CD4-positive, alpha-beta T cell treated with Interleukin-6 for 4 hours (primary cell): ENCODE measurements at regions not wholly inside any gene's neighbourhood (a gene's known extent, or its start where the extent isn't known, plus 50 kb on each side); places are given as distances from the start of the nearest gene placed in this dataset.
"Not testable (repeated sequence)": the region's sequence is repeated elsewhere in the genome, so short reads cannot be mapped to it uniquely, and the experiment has no call there.

Experiments
- DNase-seq: peaks from one replicate; pipeline ENCODE4 v3.0.0-alpha.2; 2020; ENCODE audit warnings: mixed read lengths

DNA sequence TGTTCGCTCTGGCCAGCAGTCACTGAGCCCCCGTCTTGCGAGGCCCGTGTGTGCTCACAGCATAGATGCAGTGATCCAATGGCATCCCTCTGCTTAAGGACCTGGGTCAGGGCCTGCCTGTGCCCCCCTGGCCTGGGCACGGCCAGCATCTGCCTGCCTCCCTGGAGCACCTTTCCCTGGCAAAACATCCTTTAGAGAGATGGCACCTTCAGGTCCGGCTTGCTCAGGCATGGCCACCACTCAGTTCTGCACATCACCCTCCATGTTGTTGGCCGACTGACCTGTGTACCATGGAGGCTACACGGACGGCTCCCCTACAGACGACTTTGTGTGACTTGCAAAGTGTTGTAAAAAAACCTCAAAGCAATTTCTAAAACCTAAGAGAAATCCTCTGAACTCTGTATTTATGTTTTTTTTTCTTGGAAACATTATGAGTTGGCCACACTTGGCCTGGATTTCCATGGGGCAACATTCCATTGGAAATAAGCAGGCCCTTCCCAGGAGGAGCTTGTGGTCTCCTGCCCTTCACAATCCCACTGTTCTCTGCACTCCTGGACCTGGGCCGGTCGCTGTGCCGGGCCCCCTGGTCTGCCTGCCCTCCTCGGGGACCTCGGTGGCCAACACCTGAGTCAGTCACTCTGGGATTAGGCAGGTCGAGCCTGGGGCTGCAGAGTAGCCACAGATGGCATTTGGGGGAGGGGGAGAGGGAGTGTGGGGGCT lies 592.4 kb downstream of the TBC1D22A start:
- DNase-seq: no peak

DNA sequence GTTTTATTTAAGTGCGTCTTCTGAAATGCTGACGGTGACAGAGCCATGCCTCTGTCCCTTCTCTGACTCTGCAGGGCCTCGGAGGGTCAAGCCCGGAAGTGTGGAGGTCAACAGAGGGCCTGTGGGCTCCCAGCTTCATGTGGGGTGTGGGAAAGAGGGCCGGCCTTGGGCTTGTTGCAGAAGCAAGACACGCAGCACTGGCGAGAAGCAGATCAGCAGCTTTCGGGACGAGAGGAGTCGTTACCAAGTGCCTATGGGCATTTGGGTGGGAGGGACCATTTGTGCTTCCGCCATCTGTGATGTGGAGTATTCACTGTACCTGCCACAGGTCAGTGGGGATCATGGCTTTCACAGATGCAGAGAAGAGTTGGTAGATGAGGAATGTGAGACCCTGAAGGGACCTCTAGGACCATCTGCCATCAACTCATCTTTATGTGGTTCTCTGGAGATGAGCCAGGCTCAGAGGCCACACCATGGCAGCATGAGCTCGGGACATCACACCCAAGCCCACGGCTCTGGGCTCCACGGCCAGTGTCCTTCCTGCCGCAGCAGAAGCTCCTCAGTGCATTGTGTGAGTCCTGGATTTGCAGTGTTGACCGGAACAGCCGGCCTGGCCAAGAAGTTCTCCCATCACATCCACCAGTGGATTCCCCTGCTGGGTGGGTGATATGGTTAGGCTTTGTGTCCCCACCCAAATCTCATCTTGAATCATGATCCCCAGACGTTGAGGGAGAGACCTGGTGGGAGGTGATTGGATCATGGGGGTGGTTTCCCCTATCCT lies 590.7 kb downstream of the TBC1D22A start:
- DNase-seq: no peak

DNA sequence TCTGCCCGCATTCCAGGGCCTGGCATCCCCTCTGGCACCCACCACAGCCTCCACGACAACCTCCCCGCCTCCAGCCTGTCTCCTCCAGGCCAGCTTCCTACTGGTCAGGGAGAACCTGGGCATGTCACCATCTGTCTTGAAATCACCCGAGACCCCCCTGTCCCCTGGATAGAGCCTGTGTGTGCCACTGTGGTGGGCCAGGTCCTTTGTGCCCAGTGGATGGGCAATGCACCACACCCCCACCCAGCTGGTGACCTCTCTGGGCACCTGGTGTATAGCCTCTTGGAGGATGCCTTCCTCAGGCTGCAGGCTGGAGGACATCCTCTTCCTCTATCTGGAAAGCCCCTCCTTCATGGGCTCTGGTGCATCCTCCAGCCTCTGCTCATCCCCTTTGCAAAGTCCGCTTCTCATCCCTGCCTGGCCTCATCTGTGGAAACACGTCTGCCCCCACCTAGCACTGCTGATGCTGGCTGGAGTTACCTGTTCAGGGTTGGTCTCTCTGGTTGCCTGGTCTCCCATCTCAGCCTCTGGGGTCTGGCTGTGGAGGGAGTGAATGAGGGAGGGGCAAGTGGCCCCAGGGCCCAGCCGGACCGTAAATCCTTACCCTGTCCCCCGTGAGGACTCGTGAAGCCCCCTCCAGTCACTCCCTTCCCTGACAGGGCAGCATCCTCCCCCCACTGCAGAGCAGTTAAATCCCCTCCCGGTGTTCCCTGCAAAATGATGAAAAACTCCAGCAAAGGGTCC lies 589.6 kb downstream of the TBC1D22A start:
- DNase-seq: no peak

DNA sequence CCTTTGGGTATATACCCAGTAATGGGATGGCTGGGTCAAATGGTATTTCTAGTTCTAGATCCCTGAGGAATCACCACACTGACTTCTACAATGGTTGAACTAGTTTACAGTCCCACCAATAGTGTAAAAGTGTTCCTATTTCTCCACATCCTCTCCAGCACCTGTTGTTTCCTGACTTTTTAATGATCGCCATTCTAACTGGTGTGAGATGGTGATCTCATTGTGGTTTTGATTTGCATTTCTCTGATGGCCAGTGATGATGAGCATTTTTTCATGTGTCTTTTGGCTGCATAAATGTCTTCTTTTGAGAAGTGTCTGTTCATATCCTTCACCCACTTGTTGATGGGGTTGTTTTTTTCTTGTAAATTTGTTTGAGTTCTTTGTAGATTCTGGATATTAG lies 583.8 kb downstream of the TBC1D22A start:
- DNase-seq: not testable (repeated sequence)

DNA sequence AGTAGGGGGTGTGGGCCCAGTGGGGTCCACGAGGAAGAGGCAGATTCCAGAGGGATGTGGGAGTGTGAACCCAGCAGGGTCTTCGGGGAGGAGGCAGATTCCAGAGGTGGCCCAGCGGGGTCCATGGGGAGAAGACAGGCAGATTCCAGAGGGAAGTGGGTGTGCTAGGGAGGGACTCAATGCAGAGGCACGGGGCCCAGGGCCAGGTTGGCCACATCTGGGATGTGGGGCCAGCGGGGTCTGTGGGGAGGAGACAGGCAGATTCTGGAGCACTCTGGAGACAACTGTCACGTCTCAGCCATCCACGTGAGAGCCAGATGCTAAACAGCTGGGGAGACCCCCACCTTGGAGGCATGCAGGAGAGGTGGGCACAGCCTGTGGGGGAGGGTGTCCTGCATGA lies 582.6 kb downstream of the TBC1D22A start:
- no peak for DNase-seq

DNA sequence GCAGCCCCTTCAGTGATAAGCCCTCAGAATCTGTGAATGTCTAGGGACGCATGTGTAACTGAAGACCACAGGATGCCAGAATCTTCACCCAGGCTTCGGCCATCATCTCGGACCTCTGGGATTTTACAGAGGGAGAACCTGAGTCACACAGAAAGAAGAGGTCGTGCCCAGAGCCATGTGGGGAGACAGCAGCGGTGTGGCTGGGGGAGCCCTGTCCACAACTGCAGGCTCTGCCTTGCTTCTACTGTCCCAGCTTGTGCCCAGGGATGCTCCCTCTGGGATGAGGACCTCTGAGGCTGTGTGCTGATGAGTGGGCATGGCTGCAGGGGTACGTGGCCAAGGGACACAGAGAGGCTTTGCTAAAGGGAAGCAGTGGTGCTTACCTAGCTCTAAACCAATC lies 582.0 kb downstream of the TBC1D22A start:
- no peak for DNase-seq

DNA sequence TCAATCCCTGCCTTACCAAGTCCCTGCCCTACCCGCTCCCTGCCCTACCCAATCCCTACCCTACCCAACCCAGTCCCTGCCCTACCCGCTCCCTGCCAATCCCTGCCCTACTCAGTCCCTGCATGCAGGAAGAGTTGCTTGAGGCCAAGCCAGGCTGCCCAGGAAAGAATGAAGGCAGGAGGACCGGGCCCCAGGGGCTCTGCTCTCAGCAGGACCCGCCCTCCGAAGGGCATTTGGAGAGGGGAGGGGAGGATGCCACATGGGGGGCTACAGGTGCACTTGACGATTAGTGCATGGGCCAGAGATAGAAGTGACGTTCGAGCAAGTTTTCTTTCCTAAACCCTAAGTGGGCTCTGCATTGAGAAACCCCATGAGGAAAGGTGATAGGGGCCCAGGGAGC lies 581.2 kb downstream of the TBC1D22A start:
- no peak for DNase-seq

DNA sequence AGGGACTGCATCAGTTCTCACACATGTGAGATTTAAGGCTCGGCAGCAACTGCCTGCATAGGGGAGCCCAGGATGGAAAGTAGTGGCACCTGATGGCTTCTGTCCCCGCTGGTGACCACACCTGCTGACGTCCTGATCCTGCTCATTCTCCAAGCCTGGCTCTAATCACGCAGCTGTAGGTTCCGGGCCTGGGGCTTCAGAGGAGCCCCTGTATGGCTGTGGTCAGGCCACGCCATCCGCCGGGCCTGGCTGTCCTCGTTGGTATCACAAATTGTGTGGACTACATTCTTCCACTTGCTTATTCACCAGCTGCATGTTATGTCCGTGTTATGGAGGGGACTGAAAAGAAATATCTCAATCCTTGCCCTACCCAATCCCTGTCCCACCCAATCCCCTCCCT lies 580.0 kb downstream of the TBC1D22A start:
- DNase-seq: no peak

DNA sequence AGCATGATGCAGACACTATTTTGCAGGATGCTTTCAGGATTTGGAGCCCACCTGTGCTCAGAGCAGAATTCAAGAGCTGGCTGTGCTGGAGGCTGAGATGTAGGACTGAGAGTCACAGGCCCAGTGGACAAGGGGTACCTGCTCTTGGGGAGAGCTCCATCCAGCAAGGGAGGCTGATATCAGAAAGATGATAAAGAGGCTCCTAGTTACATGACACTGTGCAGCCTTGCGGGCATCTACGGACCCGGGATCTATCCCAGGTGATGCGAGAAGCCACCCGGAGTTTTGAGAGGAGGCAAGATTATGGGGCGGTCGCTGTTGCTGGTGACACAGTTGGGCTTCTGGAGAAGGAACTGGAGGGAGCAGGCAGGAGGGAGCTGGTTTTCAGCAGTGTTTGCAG lies 579.0 kb downstream of the TBC1D22A start:
- no peak for DNase-seq

DNA sequence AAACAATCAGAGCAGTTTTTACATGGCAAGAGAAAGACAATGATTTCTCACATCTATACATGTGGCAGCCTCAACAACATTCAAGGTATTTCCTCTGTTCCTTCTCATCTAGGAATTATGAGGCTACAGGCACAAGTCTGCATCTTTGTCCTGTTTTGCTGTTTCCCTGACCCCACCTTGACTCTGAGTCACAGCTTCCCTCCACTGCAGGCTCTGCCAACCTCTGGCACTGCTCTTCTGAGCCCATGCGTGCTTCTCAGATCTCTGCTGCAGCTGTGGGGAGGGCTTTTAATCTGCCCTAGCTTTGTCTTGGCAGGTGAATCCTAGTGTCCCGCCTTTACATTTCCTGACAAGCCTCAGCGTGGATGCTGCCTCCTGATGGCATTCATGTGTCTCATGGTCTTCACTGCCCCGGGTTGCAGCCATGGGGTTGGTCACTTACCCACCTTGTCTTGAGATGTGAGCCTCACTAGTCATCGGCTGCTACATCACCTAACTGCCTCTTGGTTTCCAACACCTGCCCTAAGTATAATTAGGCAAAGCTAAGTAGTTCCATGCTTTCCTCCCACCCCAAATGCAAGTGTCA lies 578.5 kb downstream of the TBC1D22A start:
- no peak for DNase-seq

DNA sequence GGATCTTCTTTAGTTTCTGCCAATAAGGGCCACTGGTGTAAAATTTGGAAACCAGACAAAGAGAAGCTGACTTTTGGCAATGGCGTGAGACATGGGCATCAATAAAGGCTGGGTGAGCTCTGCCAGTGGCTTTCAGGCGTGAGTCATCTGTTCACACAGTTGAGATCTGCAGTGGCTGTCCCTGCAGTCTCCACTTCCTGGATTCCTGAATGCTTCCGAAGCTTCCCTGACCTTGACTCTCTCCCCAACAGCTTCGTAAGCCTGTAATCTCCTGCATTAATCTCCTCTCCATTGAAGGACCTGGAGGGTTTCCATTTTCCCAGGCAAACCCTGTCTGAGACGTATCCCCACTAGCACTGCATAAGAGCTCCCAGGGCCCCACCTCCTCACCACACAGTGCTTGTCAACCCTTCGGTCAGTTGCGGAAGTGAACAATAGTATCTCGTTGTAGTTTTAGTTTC lies 574.7 kb downstream of the TBC1D22A start:
- DNase-seq: no peak

DNA sequence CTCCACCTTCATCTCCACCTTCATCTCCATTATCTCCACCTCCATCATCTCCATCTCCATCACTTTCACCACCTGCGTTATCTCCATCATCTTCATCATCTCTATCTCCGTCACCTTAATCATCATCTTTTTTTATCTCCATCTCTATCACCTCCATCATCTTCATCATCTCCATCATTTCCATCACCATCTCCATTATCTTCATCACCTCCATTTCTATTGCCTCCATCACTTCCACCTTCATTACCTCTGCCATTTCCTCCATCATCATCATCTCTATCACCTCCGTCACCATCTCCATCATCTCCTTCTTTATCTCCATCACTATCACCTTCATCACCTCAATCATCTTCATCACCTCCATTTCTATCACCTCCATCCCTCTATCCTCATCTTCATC lies 573.5 kb downstream of the TBC1D22A start:
- DNase-seq: no peak

DNA sequence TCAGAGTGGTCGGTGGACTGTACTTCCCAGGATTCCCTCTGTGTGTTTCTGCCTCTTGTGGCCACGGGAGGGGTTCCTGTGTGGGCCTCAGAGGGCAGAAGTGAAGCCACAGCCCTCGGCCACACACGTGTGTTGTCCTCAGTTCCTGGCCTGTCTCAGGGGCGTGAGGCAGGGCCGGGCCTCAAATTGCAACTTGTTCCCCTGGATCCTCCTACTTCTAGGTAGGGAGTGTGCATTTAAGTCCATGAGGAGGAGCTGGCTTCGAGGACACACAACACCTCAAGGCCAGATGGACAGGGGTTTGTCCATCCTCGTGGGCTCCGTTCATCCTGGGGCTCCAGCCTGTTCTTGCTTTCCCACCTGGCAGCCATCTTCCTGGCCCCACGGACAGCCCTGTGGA lies 573.0 kb downstream of the TBC1D22A start:
- no peak for DNase-seq

DNA sequence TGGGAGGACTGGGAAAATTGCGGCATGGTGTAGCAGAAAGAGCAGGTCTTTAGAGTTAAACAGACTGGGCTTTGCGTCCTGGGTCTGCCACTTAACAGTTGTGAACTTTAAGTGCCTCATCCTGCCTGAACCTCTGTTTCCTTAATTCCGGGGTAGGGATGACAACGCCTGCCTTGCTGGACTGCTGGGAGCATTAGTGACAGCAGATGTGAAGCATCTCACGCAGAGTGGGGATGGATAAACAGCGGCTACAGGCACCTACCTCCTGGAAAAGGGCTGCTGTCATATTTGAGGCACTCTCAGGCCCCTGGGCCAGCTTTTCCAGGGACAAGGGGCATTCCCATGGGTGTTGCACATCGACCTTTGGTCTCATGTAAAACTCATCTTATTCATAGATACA lies 572.2 kb downstream of the TBC1D22A start:
- DNase-seq: no peak

DNA sequence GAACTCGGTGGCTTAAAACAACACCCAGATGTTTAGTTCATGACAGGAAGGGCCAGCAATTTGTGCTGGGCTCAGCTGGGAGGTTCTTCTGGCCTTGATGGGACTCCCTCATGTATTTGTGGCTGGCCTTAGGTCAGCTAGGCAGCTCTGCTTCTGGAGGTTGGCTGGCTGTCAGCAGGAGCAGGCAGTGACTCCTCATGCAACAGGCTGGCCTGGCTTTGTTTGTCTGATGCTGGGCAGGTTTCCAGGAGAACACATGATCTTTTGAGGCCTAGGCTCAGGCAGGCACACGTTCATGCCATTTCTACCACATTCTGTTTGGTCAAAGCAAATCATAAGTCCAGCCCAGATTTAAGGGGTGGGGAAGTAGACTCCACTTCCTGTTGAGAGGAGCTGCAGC lies 571.2 kb downstream of the TBC1D22A start:
- no peak for DNase-seq

DNA sequence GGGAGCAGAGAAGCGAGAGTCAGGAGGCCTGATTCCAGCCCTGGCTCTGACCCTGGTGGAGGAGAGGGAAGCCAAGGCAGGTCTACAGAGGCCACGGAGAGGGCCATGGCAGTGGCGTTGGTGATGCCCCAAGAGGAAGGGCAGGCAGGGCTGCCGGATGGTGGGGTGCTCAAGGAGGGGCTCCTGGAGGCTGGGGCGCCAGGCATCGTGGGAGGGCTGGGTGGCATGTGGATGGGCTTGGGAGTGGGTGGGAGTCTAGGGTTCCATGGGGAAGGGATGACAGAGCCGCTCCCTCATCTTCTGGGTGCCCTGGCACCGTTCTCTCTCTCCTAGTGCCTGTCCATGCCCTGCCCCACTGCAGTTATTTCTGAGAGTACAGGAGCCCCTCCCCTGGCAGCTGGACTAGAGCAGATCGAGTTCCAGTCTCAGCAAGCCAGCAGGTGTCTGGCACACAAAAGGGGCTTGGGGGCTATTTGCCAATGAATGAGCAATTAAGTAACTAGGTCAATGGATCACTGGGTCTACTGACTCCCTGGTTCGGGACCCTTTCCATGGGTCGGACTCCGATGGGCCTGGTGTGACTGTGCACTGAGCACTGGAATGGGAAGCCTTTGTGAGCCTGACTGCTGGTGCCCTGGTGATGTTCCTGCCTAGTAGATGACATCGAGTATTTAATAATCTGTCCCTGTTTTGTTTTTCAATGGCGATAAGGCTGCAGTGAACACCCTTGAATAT lies 570.0 kb downstream of the TBC1D22A start:
- DNase-seq: no peak

DNA sequence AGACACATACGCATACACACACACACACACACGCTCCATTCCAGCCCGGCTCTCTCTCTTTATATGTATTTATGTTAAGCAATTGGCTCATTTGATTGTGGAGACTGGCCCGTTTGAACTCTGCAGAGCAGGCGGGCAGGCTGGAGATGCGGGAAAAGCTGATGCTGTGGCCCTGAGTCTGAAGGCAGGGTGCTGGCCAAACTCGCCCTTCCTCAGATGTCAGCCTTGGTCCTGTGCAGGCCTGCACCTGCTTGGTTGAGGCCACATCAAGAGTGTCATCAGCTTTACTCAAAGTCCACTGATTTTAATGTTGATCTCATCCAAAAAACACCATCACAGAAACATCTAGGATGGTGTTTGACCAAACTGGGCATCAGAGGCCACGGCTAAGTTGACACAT lies 569.3 kb downstream of the TBC1D22A start:
- DNase-seq: no peak

DNA sequence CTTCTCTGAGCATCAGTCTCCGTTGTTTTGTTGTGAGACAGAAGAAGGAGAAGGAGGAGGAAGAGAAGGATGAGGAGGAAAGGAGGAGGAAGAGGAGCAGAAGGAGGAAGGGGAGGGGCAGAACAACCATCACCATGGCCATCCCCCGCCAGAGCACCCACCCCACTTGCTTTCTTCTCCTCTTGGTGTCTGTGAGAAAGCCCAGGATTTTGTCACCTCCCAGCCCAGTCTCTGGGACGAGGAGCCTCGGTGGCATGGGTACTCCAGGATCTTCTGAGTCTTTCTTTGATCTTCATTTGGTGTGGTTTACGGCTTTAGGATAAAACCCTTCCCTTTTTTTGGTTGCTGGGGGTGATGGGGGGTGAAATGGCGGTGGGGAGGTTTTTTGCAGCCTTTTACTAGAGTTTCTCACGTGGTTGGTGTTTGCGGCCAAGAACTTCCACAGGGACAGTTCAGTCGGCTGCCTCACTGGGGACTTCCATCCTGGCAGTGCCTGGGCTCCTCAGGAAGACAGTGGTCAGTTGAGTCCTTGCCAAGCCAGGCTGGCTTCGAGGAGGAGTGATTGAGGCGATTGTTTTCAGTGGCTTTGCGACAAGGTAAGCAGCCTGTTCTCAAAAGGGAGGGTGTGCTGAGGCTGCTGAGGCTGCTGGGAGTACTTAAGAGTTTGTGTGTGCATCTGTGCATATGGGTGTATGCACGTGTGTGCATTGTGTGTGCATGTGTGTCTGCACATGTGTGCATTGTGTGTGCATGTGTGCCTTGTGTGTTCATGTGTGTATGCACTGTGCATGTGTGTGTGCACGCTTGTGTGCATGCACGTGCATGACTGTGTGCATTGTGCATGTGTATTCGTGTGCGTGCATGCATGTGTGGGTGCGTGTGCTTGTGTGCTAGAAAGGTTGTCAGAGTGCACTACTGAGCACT lies 567.5 kb downstream of the TBC1D22A start:
- DNase-seq: no peak

DNA sequence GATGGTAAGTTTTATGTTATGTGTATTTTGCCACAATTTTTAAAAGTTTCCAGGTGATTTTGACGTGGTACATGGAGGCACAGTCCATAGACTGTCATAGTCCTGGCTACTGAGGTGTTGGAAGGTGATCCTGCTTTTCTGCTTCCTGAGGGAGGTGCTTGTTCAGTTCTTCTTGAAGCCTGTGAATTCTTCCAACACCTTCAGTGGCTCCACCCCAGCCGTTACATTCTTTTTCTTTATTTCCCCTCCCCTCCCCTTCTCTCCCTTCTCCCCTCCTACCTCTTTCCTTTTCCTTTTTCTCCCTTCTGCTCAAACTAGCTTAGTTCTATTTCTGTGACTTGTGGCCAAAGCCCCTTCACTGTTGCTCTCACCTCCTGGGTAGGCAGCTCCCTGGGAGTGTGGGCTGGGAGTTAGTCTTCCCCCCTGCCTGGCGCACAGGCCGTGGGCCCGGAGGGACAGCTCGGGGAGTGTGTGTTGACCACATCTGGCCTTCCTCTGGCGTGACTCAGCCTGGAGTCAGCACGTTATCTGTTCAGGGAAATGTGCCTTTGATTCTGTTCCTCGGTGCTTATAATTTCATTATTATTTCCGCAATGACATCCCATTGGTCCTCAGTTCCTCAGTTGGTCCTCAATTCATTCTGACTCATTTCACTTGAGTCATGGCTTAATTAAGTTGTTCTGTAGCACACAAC lies 566.2 kb downstream of the TBC1D22A start:
- no peak for DNase-seq

DNA sequence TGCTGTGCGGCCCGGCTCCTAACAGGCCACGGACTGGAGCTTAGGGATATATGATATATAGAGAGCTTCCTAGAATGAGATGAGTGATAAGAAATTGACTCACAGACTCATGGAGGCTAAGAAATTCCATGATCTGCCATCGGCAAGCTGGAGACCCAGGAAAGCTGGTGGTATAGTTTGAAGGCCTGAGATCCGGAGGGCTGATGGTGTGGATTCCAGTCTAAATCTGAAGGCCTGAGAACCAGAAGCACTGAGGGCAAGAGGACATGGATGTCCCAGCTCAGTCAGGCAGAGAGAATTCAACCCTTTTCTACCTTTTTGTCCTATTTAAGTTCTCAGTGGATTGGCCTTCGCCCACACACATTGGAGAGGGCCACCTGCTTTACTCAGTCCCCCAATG lies 564.8 kb downstream of the TBC1D22A start:
- DNase-seq: no peak

DNA sequence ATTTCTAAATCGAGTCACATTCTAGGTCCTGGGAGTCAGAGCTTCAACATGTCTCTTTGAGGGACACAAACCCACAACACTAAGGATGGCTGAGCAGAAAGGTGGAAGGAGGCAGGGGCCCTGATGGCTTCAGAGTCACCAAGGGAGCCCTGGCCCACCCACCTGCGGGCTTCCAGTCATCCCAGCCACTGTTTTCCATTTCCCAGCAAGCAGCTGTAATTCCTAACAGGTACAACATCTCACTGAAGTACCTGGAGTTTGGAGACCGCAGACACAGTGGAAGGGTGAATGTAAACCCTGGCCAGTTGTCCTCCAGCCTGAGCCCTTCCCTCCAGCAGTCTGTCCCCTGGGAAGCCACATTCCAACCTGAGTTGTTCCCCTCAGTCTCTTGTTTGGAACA lies 562.8 kb downstream of the TBC1D22A start:
- no peak for DNase-seq
